Common myeloid progenitor, CD34-positive (primary cell): ENCODE measurements at regions not wholly inside any gene's neighbourhood (a gene's known extent, or its start where the extent isn't known, plus 50 kb on each side); places are given as distances from the start of the nearest gene placed in this dataset.

Experiments used
- CTCF ChIA-PET: fragments of 350-600 bp; sonication (Branson Sonifier 250); formaldehyde crosslinking; loops from one replicate; lab custom pipeline; 2021; ENCODE audit warnings: antibody characterized with exemption; lab: Charles Lee
- POLR2A ChIA-PET: fragments of 350-600 bp; sonication (Branson Sonifier 250); formaldehyde crosslinking; loops from one replicate; lab custom pipeline; 2021; ENCODE audit warnings: antibody characterized with exemption; lab: Charles Lee
- DNase-seq, 3 donors: peaks; one replicate each; pipeline versions ENCODE4 v3.0.0 to v3.0.0-alpha.2; 2013
- H3K27ac ChIP-seq, 2 experiments: 1 replicate in 1 of 2; 2 replicates in 1 of 2; pipeline ENCODE4 v1.7.0; 2013; ENCODE audit warnings: inconsistent platforms in 2 of 2, low read length in 2 of 2, mild to moderate bottlenecking in 2 of 2, low read depth in 1 of 2, moderate library complexity in 1 of 2; ENCODE audit not compliant: severe bottlenecking in 2 of 2, insufficient read depth in 1 of 2, poor library complexity in 1 of 2
- H3K27me3 ChIP-seq, 5 experiments: replicated peaks in 2 of 5; 1 replicate in 3 of 5; 2 replicates in 2 of 5; pipeline versions ENCODE4 v1.6.1 to v1.7.0; 2013; ENCODE audit warnings: low read length in 4 of 5, mild to moderate bottlenecking in 2 of 5, moderate library complexity in 2 of 5, inconsistent platforms in 1 of 5; ENCODE audit not compliant: insufficient read depth in 5 of 5, control insufficient read depth in 4 of 5
- H3K36me3 ChIP-seq, 4 experiments: 1 replicate in 2 of 4; 2 replicates in 2 of 4; pipeline versions ENCODE4 v1.6.1 to v1.7.0; 2013; ENCODE audit warnings: low read length in 3 of 4, control low read depth in 1 of 4, mild to moderate bottlenecking in 1 of 4; ENCODE audit not compliant: control insufficient read depth in 4 of 4, insufficient read depth in 4 of 4
- H3K4me1 ChIP-seq, 4 experiments: 1 replicate in 3 of 4; 2 replicates in 1 of 4; pipeline versions ENCODE4 v1.6.1 to v1.7.1; 2013; ENCODE audit warnings: low read length in 3 of 4, mild to moderate bottlenecking in 3 of 4, control low read depth in 1 of 4, inconsistent platforms in 1 of 4, moderate library complexity in 1 of 4; ENCODE audit not compliant: control insufficient read depth in 4 of 4, insufficient read depth in 4 of 4; ENCODE audit errors: control extremely low read depth in 1 of 4
- H3K4me3 ChIP-seq, 7 experiments: 1 replicate in 4 of 7; 2 replicates in 3 of 7; pipeline versions ENCODE4 v1.5.1 to v1.7.0; 2013; ENCODE audit warnings: mild to moderate bottlenecking in 7 of 7, low read length in 6 of 7, moderate library complexity in 6 of 7, inconsistent platforms in 2 of 7, low read depth in 2 of 7, control low read depth in 1 of 7; ENCODE audit not compliant: insufficient read depth in 4 of 7, control insufficient read depth in 1 of 7; ENCODE audit errors: extremely low read depth in 1 of 7
- H3K9me3 ChIP-seq, 5 experiments: 1 replicate in 4 of 5; 2 replicates in 1 of 5; pipeline versions ENCODE4 v1.6.1 to v1.7.1; 2013; ENCODE audit warnings: low read length in 4 of 5, mild to moderate bottlenecking in 2 of 5, inconsistent platforms in 1 of 5, low read depth in 1 of 5, moderate library complexity in 1 of 5; ENCODE audit not compliant: control insufficient read depth in 4 of 5, insufficient read depth in 2 of 5; ENCODE audit errors: control extremely low read depth in 1 of 5
- WGBS: methylation state at CpG from one replicate; pipeline ENCODE4 v1.1.5; 2013; ENCODE audit not compliant: insufficient coverage; 5-methylcytosine and 5-hydroxymethylcytosine counted together

- ChIA-PET POLR2A (no interaction called here), CTCF (interaction anchor here (0.9 to 1.5 kb wide), 2 partner anchors 11 to 20 kb away, joined by 3 to 4 read pairs; no protein-coding TSS in a partner anchor)
- no peaks in the 10 kb centered on the region for H3K4me1 ChIP-seq
- DNase-seq = no peak
- no peak overlapping the region for H3K4me3 ChIP-seq
- H3K27me3 ChIP-seq = no peaks in the 10 kb centered on the region
- H3K27ac ChIP-seq = no peak overlapping the region
- H3K9me3 ChIP-seq = no peaks in the 10 kb centered on the region
- no CpG with 5 or more reads among the region's 5 CpGs for WGBS
- H3K36me3 ChIP-seq = no peaks in the 10 kb centered on the region
Measured at GRCh38 chr1:87165177-87165576, 163.5 kb upstream of the LMO4 start.

- H3K4me1 ChIP-seq = no peaks in the 10 kb centered on the region
- H3K9me3 ChIP-seq = no peaks in the 10 kb centered on the region
- no peaks in the 10 kb centered on the region for H3K36me3 ChIP-seq
- no peak overlapping the region for H3K27ac ChIP-seq
- DNase-seq = no peak
- CTCF ChIA-PET = interaction anchor here (0.9 to 1.5 kb wide), 5 partner anchors 10 to 163 kb away, joined by 3 to 5 read pairs (median 3); no protein-coding TSS in a partner anchor
- WGBS = 98% methylated on average over 6 of the region's 7 CpGs
- POLR2A ChIA-PET = no interaction called here
- no peaks in the 10 kb centered on the region for H3K27me3 ChIP-seq
- no peak overlapping the region for H3K4me3 ChIP-seq
Measured at GRCh38 chr1:87167157-87167789, 161.4 kb upstream of the LMO4 start.

GRCh38 chr1:87167848-87168525 is 160.7 kb upstream of the LMO4 start:
- 80% methylated on average over 7 of the region's 7 CpGs for WGBS
- no peaks in the 10 kb centered on the region for H3K36me3 ChIP-seq
- ChIA-PET CTCF (interaction anchor here (0.9 to 1.5 kb wide), 4 partner anchors 9 to 162 kb away, joined by 3 to 5 read pairs (median 4); no protein-coding TSS in a partner anchor), POLR2A (no interaction called here)
- no peak for DNase-seq
- H3K4me1 ChIP-seq = no peaks in the 10 kb centered on the region
- no peak overlapping the region for H3K27ac ChIP-seq
- H3K4me3 ChIP-seq = no peak overlapping the region
- no peaks in the 10 kb centered on the region for H3K9me3 ChIP-seq
- no peaks in the 10 kb centered on the region for H3K27me3 ChIP-seq

- Histone ChIP-seq H3K36me3 (no peaks in the 10 kb centered on the region), H3K9me3 (no peaks in the 10 kb centered on the region), H3K4me3 (no peak overlapping the region), H3K27ac (no peak overlapping the region), H3K27me3 (no peaks in the 10 kb centered on the region), H3K4me1 (no peaks in the 10 kb centered on the region)
- DNase-seq = no peak
- WGBS = 100% methylated on average over 3 of the region's 3 CpGs
- POLR2A ChIA-PET = interaction anchor here (0.6 kb wide), 1 partner anchor 1056 kb away, joined by 3 read pairs; no protein-coding TSS in a partner anchor
- CTCF ChIA-PET = interaction anchor here (1.0 kb wide), 1 partner anchor 775 kb away, joined by 3 read pairs; no protein-coding TSS in a partner anchor
Measured at GRCh38 chr1:87169263-87169910, 159.3 kb upstream of the LMO4 start.

- CTCF ChIA-PET = interaction anchor here (0.6 to 1.0 kb wide), 3 partner anchors 9 to 739 kb away, joined by 3 to 4 read pairs (median 3); no protein-coding TSS in a partner anchor
- DNase-seq = no peak
- Histone ChIP-seq H3K36me3 (no peaks in the 10 kb centered on the region), H3K27me3 (no peaks in the 10 kb centered on the region), H3K4me3 (no peak overlapping the region), H3K4me1 (no peaks in the 10 kb centered on the region), H3K9me3 (no peaks in the 10 kb centered on the region), H3K27ac (no peak overlapping the region)
- WGBS = 97% methylated on average over 6 of the region's 7 CpGs
- POLR2A ChIA-PET = no interaction called here
Measured at GRCh38 chr1:87170157-87170556, 158.5 kb upstream of the LMO4 start.

- Histone ChIP-seq H3K4me3 (no peak overlapping the region), H3K9me3 (no peaks in the 10 kb centered on the region), H3K27me3 (no peaks in the 10 kb centered on the region), H3K4me1 (no peaks in the 10 kb centered on the region), H3K36me3 (no peaks in the 10 kb centered on the region), H3K27ac (no peak overlapping the region)
- DNase-seq = no peak
- WGBS = 100% methylated on average over 2 of the region's 4 CpGs
- POLR2A ChIA-PET = no interaction called here
- CTCF ChIA-PET = interaction anchor here (1.0 to 3.8 kb wide), 4 partner anchors 8 to 145 kb away, joined by 3 to 14 read pairs (median 4); no protein-coding TSS in a partner anchor
Measured at GRCh38 chr1:87170931-87171598, 157.6 kb upstream of the LMO4 start.
